Bronchial epithelial cell (primary cell): ENCODE measurements at regions not wholly inside any gene's neighbourhood (a gene's known extent, or its start where the extent isn't known, plus 50 kb on each side); places are given as distances from the start of the nearest gene placed in this dataset.

Experiments used
- DNase-seq: peaks from one replicate; pipeline ENCODE4 v3.0.0-alpha.2; 2010; ENCODE audit warnings: low read depth
- FAIRE-seq: peaks from 2 replicates; lab custom pipeline; 2011; peaks lifted over from hg19 to GRCh38; lab: Jason Lieb, UNC
- H3K27me3 ChIP-seq: 2 replicates; pipeline ENCODE4 v1.5.1; 2011; ENCODE audit warnings: low read length; ENCODE audit not compliant: control insufficient read depth, insufficient read depth
- H3K36me3 ChIP-seq: 2 replicates; pipeline ENCODE4 v1.5.1; 2011; ENCODE audit warnings: low read length; ENCODE audit not compliant: control insufficient read depth, insufficient read depth
- H3K4me3 ChIP-seq: 2 replicates; pipeline ENCODE4 v1.5.1; 2011; ENCODE audit warnings: mild to moderate bottlenecking, low read depth, low read length, control low read depth
- TF ChIP-seq, protein P1 (sequence below): IDR thresholded peaks from 2 replicates; pipeline ENCODE4 v1.5.1; 2011; ENCODE audit warnings: mild to moderate bottlenecking, moderate library complexity, low read length, control low read depth, inconsistent platforms; ENCODE audit not compliant: insufficient read depth, severe bottlenecking

GRCh38 chr15:69579950-69580618, 127.5 kb downstream of the RPLP1 start:
- FAIRE-seq (no peak), DNase-seq (no peak)

GRCh38 chr15:69583626-69584025, 131.0 kb downstream of the RPLP1 start:
- TF ChIP-seq, protein P1, sequence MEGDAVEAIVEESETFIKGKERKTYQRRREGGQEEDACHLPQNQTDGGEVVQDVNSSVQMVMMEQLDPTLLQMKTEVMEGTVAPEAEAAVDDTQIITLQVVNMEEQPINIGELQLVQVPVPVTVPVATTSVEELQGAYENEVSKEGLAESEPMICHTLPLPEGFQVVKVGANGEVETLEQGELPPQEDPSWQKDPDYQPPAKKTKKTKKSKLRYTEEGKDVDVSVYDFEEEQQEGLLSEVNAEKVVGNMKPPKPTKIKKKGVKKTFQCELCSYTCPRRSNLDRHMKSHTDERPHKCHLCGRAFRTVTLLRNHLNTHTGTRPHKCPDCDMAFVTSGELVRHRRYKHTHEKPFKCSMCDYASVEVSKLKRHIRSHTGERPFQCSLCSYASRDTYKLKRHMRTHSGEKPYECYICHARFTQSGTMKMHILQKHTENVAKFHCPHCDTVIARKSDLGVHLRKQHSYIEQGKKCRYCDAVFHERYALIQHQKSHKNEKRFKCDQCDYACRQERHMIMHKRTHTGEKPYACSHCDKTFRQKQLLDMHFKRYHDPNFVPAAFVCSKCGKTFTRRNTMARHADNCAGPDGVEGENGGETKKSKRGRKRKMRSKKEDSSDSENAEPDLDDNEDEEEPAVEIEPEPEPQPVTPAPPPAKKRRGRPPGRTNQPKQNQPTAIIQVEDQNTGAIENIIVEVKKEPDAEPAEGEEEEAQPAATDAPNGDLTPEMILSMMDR = no peak
- no peaks in the 10 kb centered on the region for H3K36me3 ChIP-seq
- DNase-seq (no peak), FAIRE-seq (no peak)
- H3K27me3 ChIP-seq = peaks cover 71% of the 10 kb centered on the region
- H3K4me3 ChIP-seq = no peak overlapping the region

More at GRCh38 chr15:69579950-69580618, 127.5 kb downstream of the RPLP1 start:
- TF ChIP-seq, protein P1 = no peak
- Histone ChIP-seq H3K36me3 (no peaks in the 10 kb centered on the region), H3K4me3 (no peak overlapping the region), H3K27me3 (peaks cover 57% of the 10 kb centered on the region)

DNA sequence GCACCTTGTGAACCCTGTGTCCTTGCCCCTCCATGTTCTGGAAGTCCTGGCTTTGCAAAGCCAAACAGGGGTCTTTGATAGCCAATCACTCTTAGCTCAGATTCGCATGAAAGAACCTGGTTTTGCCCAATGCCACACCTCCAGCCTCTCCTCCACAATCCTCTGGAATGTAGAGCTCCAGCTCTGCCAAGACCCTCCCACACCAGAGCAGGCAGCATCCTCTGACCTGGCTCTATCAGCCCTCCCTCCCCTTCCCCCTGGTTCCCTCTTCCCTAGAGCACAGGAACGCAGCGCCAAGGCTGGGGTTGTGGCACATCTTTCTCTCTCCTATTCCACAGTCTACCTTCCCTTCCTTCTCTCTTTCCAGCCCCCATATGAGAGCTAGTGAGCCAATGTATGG, 133.3 kb downstream of the RPLP1 start:
- Histone ChIP-seq H3K4me3 (no peak overlapping the region), H3K36me3 (no peaks in the 10 kb centered on the region), H3K27me3 (peaks cover 74% of the 10 kb centered on the region)
- DNase-seq (no peak), FAIRE-seq (no peak)
- TF ChIP-seq, protein P1 = no peak

GRCh38 chr15:69586721-69587120, 134.1 kb downstream of the RPLP1 start:
- Histone ChIP-seq H3K36me3 (no peaks in the 10 kb centered on the region), H3K27me3 (peaks cover 68% of the 10 kb centered on the region), H3K4me3 (no peak overlapping the region)
- no peak for DNase-seq
- TF ChIP-seq, protein P1 = no peak
- FAIRE-seq = no peak

DNA sequence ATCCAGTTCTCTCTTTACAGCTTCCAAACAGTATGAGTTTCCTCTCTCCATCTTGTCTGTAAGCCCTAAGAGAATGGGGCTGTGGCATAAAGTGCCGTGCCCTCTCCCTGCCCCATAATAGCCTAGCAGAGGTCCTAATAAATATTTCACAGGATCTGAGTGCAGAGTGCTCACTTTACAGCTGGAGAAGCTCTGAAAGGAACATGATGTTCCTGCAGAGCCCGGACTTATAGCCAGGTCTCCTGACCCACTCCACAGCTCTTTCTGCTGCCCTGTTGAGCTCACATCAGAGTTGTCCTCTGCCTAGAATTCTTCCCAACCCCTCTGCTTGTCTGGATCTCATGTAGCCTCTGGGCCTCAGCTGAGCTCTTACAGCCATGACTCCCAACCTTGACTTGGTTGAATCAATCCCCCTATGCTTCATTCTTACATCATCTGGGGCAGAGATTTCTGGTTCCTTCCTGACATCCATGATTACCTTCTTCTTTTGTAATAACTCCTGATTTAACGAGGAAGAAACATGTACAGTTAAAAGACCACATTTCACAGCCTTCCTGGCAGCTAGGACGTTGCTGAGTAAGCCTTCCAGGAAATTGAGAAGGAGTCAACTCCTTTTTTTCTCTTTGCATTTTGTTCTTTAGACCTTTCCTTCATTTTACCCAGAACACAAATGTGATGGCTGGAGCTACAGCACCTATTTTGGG, 135.3 kb downstream of the RPLP1 start:
- H3K36me3 ChIP-seq = no peaks in the 10 kb centered on the region
- peaks cover 66% of the 10 kb centered on the region for H3K27me3 ChIP-seq
- DNase-seq (no peak), FAIRE-seq (no peak)
- TF ChIP-seq, protein P1 = no peak
- no peak overlapping the region for H3K4me3 ChIP-seq
